ENCODE measurements at regions not wholly inside any gene's neighbourhood (a gene's known extent, or its start where the extent isn't known, plus 50 kb on each side); places are given as distances from the start of the nearest gene placed in this dataset.

DNA sequence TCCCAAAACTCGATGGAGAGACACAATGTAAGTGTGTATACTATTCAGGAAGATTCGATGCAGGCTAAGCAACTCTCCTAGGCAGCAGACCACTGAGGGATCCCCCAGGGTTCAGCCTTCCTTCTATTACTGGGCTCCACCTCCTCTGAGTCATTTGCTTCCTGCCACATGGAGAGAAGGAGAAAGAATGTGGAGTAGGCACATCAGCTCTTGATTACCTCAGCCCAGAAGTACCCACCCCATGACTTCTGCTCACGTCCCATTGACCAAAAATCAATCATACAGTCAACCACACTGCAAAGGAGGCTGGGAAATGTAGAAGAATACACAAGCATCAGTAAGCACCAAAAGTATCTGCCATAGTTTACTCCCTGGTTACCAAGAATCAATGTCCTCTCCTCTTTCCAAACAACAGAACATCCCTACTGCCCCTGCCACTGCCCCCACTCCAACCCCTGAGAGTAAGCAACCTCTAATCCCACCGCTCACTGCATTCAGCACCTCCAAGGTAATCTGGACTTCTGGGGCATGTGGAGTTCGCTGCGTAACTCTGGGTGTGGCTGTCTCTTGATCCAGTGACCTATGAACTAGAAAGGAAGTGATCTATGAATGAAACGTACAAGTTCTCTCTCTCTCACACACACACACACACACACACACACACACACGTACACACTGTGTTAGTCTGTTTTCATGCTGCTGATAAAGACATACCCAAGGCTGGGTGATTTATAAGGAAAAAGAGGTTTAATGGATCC lies 91.2 kb upstream of the C1QTNF7 start:
- TF ChIP-seq CTCF (IDR thresholded peaks at IDR 0.05; ENCODE audit: low read depth, low read length, poor library complexity, severe bottlenecking), result no peak
- no peak for TF ChIP-seq EZH2phosphoT487 (IDR thresholded peaks at IDR 0.05; ENCODE audit: borderline replicate concordance, low read length)

All from DOHH2 (cell line).